PC-9 (cell line): ENCODE measurements at regions not wholly inside any gene's neighbourhood (a gene's known extent, or its start where the extent isn't known, plus 50 kb on each side); places are given as distances from the start of the nearest gene placed in this dataset.
A peak's percentile ranks its signal among the peaks of the same experiment; 100 is the strongest.

ENCODE experiments used
- BruUV-seq: library from RNA; stranded (reverse); fragments of 400-500 nt; replicated peaks from 2 replicates; lab custom pipeline; 2021; lab: Mats Ljungman, UMichigan
- CTCF ChIA-PET: fragments of 300-600 bp; sonication (Branson Sonifier 250); formaldehyde crosslinking; loops from one replicate; lab custom pipeline; 2022; ENCODE audit warnings: antibody characterized with exemption; lab: Charles Lee
- POLR2A ChIA-PET: fragments of 300-600 bp; sonication (Branson Sonifier 250); formaldehyde crosslinking; loops from one replicate; lab custom pipeline; 2022; ENCODE audit warnings: antibody characterized with exemption; ENCODE audit not compliant: unreplicated experiment; lab: Charles Lee
- DNase-seq, 2 experiments: peaks; one replicate each; pipeline versions ENCODE4 v3.0.0 to v3.0.0-alpha.2; 2015 to 2022; ENCODE audit warnings: mixed read lengths in 1 of 2
- H2AFZ ChIP-seq: fragments of 200-600 bp; sonication (generic); 2 replicates; pipeline ENCODE4 v1.8.1; 2017; ENCODE audit warnings: antibody characterized with exemption
- H3F3A ChIP-seq: fragments of 200-600 bp; sonication (generic); 2 replicates; pipeline ENCODE4 v1.8.1; 2017; ENCODE audit warnings: antibody characterized with exemption, mild to moderate bottlenecking, low read depth; ENCODE audit not compliant: insufficient read depth
- H3K27ac ChIP-seq: fragments of 200-600 bp; sonication (generic); 2 replicates; pipeline ENCODE4 v1.6.1; 2016; ENCODE audit warnings: mixed run types
- H3K27me3 ChIP-seq: fragments of 200-600 bp; sonication (generic); 2 replicates; pipeline ENCODE4 v1.6.1; 2016; ENCODE audit warnings: low read depth, mixed run types; ENCODE audit not compliant: insufficient read depth
- H3K36me3 ChIP-seq: fragments of 200-600 bp; sonication (generic); 2 replicates; pipeline ENCODE4 v1.6.1; 2016; ENCODE audit warnings: low read depth, mixed run types
- H3K4me1 ChIP-seq: fragments of 200-600 bp; sonication (generic); replicated peaks from 2 replicates; pipeline ENCODE4 v1.6.1; 2016; ENCODE audit warnings: mixed run types; ENCODE audit not compliant: insufficient read depth
- H3K4me2 ChIP-seq: fragments of 200-600 bp; sonication (generic); 2 replicates; pipeline ENCODE4 v1.6.1; 2017; ENCODE audit warnings: mixed run types
- H3K4me3 ChIP-seq: fragments of 200-600 bp; sonication (generic); 2 replicates; pipeline ENCODE4 v1.6.1; 2016; ENCODE audit warnings: mixed run types
- H3K79me2 ChIP-seq: fragments of 200-600 bp; sonication (generic); 2 replicates; pipeline ENCODE4 v1.6.1; 2017; ENCODE audit warnings: low read depth, mixed run types
- H3K9me2 ChIP-seq: fragments of 200-600 bp; sonication (generic); 2 replicates; pipeline ENCODE4 v1.8.1; 2017; ENCODE audit warnings: mild to moderate bottlenecking; ENCODE audit not compliant: insufficient read depth
- H3K9me3 ChIP-seq: fragments of 200-600 bp; sonication (generic); 2 replicates; pipeline ENCODE4 v1.8.1; 2016; ENCODE audit warnings: low read depth; ENCODE audit not compliant: insufficient read depth
- H4K20me1 ChIP-seq: fragments of 200-600 bp; sonication (generic); 2 replicates; pipeline ENCODE4 v1.8.1; 2017; ENCODE audit not compliant: insufficient read depth
- CTCF ChIP-seq: fragments of 200-600 bp; sonication (generic); conservative IDR thresholded peaks from 2 replicates; pipeline ENCODE4 v1.6.1; 2017; ENCODE audit warnings: mixed run types, antibody characterized with exemption, mild to moderate bottlenecking, moderate library complexity
- EZH2 ChIP-seq: fragments of 200-600 bp; sonication (generic); IDR thresholded peaks from 2 replicates; pipeline ENCODE4 v1.8.0; 2017; ENCODE audit warnings: antibody characterized with exemption, low read depth
- intact Hi-C: fragments of 100-400 bp; cut with micrococcal nuclease; formaldehyde crosslinking; loops from one replicate; pipeline ENCODE4 v1.10.0; 2022; ENCODE audit not compliant: unreplicated experiment

GRCh38 chr6:81298751-81299150, 453.7 kb downstream of the TENT5A start:
- no peak overlapping the region for H2AFZ ChIP-seq
- no peaks in the 10 kb centered on the region for H4K20me1 ChIP-seq
- no peaks in the 10 kb centered on the region for H3K4me1 ChIP-seq
- H3K4me2 ChIP-seq, result no peak overlapping the region
- no peak overlapping the region for H3K27ac ChIP-seq
- CTCF ChIA-PET, result no interaction called here
- POLR2A ChIA-PET, result no interaction called here
- TF ChIP-seq CTCF (no peak), EZH2 (no peak)
- no peaks in the 10 kb centered on the region for H3K27me3 ChIP-seq
- intact Hi-C loops, result no loop called here
- H3K4me3 ChIP-seq, result no peak overlapping the region
- H3K79me2 ChIP-seq, result no peaks in the 10 kb centered on the region
- H3K9me2 ChIP-seq, result no peaks in the 10 kb centered on the region
- no peak for DNase-seq
- no peaks in the 10 kb centered on the region for H3K9me3 ChIP-seq
- H3K36me3 ChIP-seq, result no peaks in the 10 kb centered on the region
- BruUV-seq, result no TSS peak
- no peaks in the 10 kb centered on the region for H3F3A ChIP-seq

GRCh38 chr6:81295310-81295709, 457.2 kb downstream of the TENT5A start:
- no TSS peak for BruUV-seq
- no peak overlapping the region for H3K4me3 ChIP-seq
- H3K79me2 ChIP-seq, result no peaks in the 10 kb centered on the region
- CTCF ChIA-PET, result no interaction called here
- H3K9me3 ChIP-seq, result no peaks in the 10 kb centered on the region
- H4K20me1 ChIP-seq, result no peaks in the 10 kb centered on the region
- no peaks in the 10 kb centered on the region for H3K36me3 ChIP-seq
- H3F3A ChIP-seq, result no peaks in the 10 kb centered on the region
- no peak overlapping the region for H2AFZ ChIP-seq
- DNase-seq, result no peak
- H3K4me2 ChIP-seq, result no peak overlapping the region
- intact Hi-C loops, result no loop called here
- H3K4me1 ChIP-seq, result no peaks in the 10 kb centered on the region
- POLR2A ChIA-PET, result no interaction called here
- H3K27me3 ChIP-seq, result no peaks in the 10 kb centered on the region
- no peak overlapping the region for H3K27ac ChIP-seq
- TF ChIP-seq EZH2, result no peak
- TF ChIP-seq CTCF, result no peak
- no peaks in the 10 kb centered on the region for H3K9me2 ChIP-seq

- POLR2A ChIA-PET, result no interaction called here
These were observed 458.6 kb downstream of the TENT5A start for GRCh38 chr6:81293896-81294295.

More at GRCh38 chr6:81293896-81294295, 458.6 kb downstream of the TENT5A start:
- Histone ChIP-seq H3K9me3 (no peaks in the 10 kb centered on the region), H3K4me1 (no peaks in the 10 kb centered on the region), H3K27me3 (no peaks in the 10 kb centered on the region), H3K4me2 (no peak overlapping the region), H3K79me2 (no peaks in the 10 kb centered on the region), H2AFZ (peak overlapping the region; percentile 16; the same call in 1 of the 2 replicates), H3K36me3 (no peaks in the 10 kb centered on the region), H3F3A (no peaks in the 10 kb centered on the region), H3K4me3 (no peak overlapping the region), H3K27ac (no peak overlapping the region), H3K9me2 (no peaks in the 10 kb centered on the region), H4K20me1 (no peaks in the 10 kb centered on the region)
- DNase-seq, result no peak
- TF ChIP-seq EZH2 (no peak), CTCF (no peak)
- CTCF ChIA-PET, result no interaction called here
- intact Hi-C loops, result no loop called here
- no TSS peak for BruUV-seq
